Activated T-helper 17 cell treated with anti-CD3 and anti-CD28 coated beads, Interleukin-2, amount 50 U/mL, for 72 hours (primary cell): ENCODE measurements at regions not wholly inside any gene's neighbourhood (a gene's known extent, or its start where the extent isn't known, plus 50 kb on each side); places are given as distances from the start of the nearest gene placed in this dataset.

Source experiments
- ATAC-seq: fragments of 150-1000 bp; cut with Tn5 transposase; replicated peaks from 2 replicates; pipeline ENCODE4 v1.10.0; 2021; ENCODE audit warnings: mild to moderate bottlenecking, moderate library complexity
- H3K27ac Mint-ChIP-seq: one replicate; pipeline ENCODE4 v1.8.0; 2022; ENCODE audit warnings: mixed read lengths
- H3K27me3 Mint-ChIP-seq: one replicate; pipeline ENCODE4 v1.8.0; 2022; ENCODE audit warnings: mixed read lengths
- H3K36me3 Mint-ChIP-seq: one replicate; pipeline ENCODE4 v1.8.0; 2022; ENCODE audit warnings: low read depth, mild to moderate bottlenecking, mixed read lengths
- H3K4me1 Mint-ChIP-seq: one replicate; pipeline ENCODE4 v1.8.0; 2022; ENCODE audit warnings: mixed read lengths
- H3K4me3 Mint-ChIP-seq: one replicate; pipeline ENCODE4 v1.8.0; 2022; ENCODE audit warnings: mild to moderate bottlenecking, mixed read lengths
- H3K9me3 Mint-ChIP-seq: one replicate; pipeline ENCODE4 v1.8.0; 2022; ENCODE audit warnings: mixed read lengths

DNA sequence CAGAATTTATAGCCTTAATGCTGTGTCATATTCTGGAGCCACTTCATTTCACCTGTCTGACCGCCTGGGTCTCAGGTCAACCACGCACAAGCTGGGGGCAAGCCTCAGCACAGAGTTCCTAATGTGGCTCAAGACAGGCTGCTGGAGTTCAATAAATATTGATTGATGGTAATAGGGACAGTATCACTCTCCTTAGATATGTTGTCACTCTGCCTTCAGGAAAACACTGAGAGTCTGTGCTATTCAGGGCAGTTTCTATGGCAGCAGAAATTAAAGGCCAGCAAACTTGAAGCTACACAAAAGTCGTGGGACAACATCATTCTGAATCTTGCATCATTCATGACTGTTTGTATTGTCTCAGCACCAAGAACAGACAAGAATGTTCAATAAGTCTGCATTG, 696.1 kb downstream of the METTL4 start:
- ATAC-seq, result no peak

DNA sequence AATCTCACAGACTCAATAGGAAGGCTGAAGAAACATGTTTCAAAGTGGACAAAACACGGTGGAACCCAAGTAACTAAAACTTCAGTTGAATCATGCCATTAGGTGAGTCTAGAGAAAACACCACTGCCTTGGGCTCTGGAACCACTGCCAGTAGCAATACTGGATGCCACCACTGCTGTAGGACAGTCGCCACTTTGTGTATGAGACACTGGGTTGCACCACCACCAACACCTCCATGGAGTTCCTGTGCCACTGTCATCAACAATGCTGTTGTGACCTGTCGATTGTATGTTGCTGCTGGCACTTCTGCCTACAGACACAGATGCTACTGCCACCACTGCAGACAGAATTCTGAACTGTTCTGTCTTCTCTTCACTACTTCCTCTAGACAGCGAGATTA, 686.7 kb downstream of the METTL4 start:
- no peak overlapping the region for H3K4me3 Mint-ChIP-seq
- ATAC-seq, result no peak
- no peaks in the 10 kb centered on the region for H3K4me1 Mint-ChIP-seq
- no peaks in the 10 kb centered on the region for H3K36me3 Mint-ChIP-seq
- no peak overlapping the region for H3K27ac Mint-ChIP-seq
- H3K9me3 Mint-ChIP-seq, result no peaks in the 10 kb centered on the region
- no peaks in the 10 kb centered on the region for H3K27me3 Mint-ChIP-seq

More for the DNA sequence above, 696.1 kb downstream of the METTL4 start:
- no peaks in the 10 kb centered on the region for H3K4me1 Mint-ChIP-seq
- H3K9me3 Mint-ChIP-seq, result no peaks in the 10 kb centered on the region
- no peak overlapping the region for H3K4me3 Mint-ChIP-seq
- no peak overlapping the region for H3K27ac Mint-ChIP-seq
- no peaks in the 10 kb centered on the region for H3K27me3 Mint-ChIP-seq
- no peaks in the 10 kb centered on the region for H3K36me3 Mint-ChIP-seq

DNA sequence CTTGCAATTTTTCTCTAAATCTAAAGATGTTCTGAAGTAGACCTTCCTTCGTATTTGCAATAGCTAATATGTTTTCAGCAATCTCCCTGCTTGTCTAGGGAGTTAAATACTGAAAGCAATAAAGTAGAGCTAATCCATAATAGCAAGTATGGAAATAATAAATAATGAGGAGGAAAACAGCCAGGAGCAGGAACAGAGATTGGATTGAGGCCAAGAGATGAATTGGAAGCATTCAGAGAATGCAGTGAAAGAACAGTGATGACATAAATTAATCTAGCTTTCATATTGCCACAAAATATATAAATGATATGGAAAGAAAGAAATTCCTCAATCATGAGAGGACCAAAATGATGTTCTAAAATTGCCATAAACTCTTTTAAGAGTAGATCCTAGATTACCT, 679.7 kb downstream of the METTL4 start:
- no peaks in the 10 kb centered on the region for H3K4me1 Mint-ChIP-seq
- peaks cover 4% of the 10 kb centered on the region for H3K9me3 Mint-ChIP-seq
- no peaks in the 10 kb centered on the region for H3K27me3 Mint-ChIP-seq
- no peak overlapping the region for H3K27ac Mint-ChIP-seq
- H3K4me3 Mint-ChIP-seq, result no peak overlapping the region
- no peaks in the 10 kb centered on the region for H3K36me3 Mint-ChIP-seq
- ATAC-seq, result no peak

DNA sequence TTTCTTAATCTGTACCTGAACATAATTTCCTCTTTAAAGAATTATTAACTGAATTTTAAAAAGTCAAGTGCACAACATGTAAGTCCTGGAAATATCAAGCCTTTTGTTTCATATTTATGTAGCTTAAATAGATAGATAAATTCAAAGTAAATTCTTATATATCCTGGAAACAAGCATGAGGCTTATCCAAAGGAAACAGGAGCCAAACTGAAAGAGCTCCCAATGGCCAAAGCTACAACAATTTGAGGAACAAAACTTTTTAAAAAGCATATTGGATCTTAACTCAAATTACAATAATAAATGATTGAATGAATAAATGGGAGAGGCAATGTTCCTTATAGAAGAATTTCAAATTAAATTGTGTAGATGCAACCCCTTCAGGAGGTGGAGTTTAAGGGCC, 679.1 kb downstream of the METTL4 start:
- peaks cover 4% of the 10 kb centered on the region for H3K9me3 Mint-ChIP-seq
- no peak for ATAC-seq
- no peak overlapping the region for H3K27ac Mint-ChIP-seq

DNA sequence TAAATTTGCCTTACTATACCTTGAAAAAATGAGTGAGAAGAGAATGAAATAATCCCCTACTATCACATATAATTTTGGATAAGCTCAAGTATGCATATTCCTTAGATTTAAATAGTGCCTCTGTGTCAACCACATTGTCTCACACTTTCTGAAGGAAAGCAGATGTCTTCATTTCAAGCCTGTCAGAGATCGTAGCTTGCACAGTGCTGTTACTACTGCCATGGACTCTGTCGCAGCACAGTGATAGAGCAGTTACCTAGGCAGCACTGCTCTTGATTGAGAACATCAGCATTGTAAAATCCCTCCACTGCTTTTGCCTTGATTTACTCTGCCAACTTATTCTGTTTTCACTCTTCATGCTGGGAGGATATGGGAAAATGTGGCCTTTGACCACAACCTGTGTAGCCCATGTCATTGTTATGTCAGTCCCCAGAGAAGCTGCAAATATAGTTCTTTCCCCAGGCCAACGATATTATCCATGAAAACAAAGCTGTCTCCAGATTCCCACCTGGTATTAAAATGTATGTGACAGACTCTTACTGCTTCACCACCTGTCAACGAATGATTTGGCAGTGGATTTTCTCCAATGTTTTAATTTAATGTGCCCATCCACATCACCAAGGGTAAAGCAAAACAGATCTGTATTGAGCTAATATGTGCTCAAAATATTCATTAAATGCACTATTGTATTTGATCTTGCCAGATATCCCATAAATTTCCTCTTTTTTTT, 675.7 kb downstream of the METTL4 start:
- Mint-ChIP-seq H3K27me3 (no peaks in the 10 kb centered on the region), H3K9me3 (peaks cover 4% of the 10 kb centered on the region), H3K4me1 (no peaks in the 10 kb centered on the region), H3K27ac (no peak overlapping the region), H3K36me3 (no peaks in the 10 kb centered on the region), H3K4me3 (no peak overlapping the region)
- ATAC-seq, result no peak

More for the DNA sequence above, 679.1 kb downstream of the METTL4 start:
- H3K27me3 Mint-ChIP-seq, result no peaks in the 10 kb centered on the region
- no peaks in the 10 kb centered on the region for H3K4me1 Mint-ChIP-seq
- no peak overlapping the region for H3K4me3 Mint-ChIP-seq
- no peaks in the 10 kb centered on the region for H3K36me3 Mint-ChIP-seq

DNA sequence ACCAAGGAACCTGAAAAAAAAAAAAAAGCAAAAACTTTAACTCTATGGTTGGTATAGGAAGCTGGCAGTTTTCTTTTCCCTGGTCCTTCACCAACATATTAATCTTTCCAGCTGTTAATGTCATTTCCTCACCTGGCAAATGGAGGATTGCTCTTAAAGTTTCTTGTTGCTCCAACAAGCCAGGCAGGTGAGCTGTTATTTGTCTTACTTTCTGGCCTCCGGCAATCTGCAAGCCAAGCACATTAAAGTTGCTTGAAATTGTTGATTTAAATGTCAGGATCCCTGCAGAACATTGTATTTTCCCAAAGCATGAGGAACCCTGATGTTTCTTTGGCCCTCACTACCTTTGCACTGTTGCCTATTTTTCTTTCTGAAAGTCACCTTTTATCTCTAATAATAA, 664.9 kb downstream of the METTL4 start:
- Mint-ChIP-seq H3K27ac (no peak overlapping the region), H3K27me3 (no peaks in the 10 kb centered on the region), H3K36me3 (no peaks in the 10 kb centered on the region), H3K4me1 (no peaks in the 10 kb centered on the region), H3K9me3 (peaks cover 5% of the 10 kb centered on the region), H3K4me3 (no peak overlapping the region)
- no peak for ATAC-seq

DNA sequence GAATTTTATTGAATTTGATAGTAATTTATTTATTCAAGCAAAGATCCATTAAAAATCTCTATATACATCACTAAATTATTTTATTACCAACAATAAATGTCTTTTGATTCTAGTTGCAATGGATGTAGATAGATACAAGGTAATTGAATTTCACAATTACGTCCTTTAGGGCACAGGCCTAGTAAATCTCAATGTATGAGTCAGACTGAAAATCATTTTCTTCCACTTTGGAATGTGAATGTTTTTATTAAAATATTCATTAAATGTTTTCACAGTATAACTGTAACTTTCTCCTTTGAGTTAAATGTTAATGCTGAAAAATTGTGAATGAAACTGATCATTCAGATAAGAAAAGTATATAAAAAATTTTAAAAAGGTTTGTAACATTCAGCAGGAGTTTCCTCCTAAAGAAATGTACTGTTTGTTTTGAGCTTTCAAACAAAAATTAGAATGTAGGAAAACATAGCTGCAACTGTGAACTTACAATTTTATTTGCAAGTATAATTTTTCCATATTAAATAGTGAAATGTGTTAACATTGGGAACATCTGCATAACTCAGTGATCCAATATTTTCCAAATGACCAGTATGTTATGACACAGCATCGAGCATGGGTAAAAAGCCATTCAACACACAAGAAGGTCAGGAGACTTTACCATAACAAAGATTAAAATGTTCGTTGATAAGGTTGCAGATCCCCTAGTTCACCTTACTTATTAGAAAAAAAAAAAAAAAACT, 663.7 kb downstream of the METTL4 start:
- Mint-ChIP-seq H3K4me3 (no peak overlapping the region), H3K36me3 (no peaks in the 10 kb centered on the region), H3K9me3 (peaks cover 5% of the 10 kb centered on the region), H3K4me1 (no peaks in the 10 kb centered on the region), H3K27me3 (no peaks in the 10 kb centered on the region), H3K27ac (no peak overlapping the region)
- no peak for ATAC-seq

DNA sequence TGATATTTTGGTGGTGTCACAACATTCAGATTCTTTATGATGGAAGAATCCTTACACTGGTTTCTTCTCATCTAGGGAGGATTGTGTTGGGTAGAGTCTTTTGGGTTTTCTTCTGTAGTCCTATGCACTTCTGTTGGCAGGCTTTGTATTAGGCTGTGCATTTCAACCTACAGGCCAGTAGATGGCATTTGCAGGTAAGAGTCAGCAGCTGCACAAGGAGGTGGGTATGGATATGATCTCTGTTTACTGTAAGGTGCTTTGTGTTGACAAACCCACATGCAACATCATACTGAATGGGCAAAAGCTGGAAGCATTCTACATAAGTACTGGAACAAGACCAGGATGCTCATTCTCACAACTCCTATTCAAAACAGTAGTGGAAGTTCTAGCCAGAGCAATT, 656.8 kb downstream of the METTL4 start:
- H3K4me1 Mint-ChIP-seq, result no peaks in the 10 kb centered on the region
- no peak overlapping the region for H3K4me3 Mint-ChIP-seq
- no peak overlapping the region for H3K27ac Mint-ChIP-seq
- H3K9me3 Mint-ChIP-seq, result peaks cover 17% of the 10 kb centered on the region
- no peaks in the 10 kb centered on the region for H3K27me3 Mint-ChIP-seq
- ATAC-seq, result no peak
- no peaks in the 10 kb centered on the region for H3K36me3 Mint-ChIP-seq

DNA sequence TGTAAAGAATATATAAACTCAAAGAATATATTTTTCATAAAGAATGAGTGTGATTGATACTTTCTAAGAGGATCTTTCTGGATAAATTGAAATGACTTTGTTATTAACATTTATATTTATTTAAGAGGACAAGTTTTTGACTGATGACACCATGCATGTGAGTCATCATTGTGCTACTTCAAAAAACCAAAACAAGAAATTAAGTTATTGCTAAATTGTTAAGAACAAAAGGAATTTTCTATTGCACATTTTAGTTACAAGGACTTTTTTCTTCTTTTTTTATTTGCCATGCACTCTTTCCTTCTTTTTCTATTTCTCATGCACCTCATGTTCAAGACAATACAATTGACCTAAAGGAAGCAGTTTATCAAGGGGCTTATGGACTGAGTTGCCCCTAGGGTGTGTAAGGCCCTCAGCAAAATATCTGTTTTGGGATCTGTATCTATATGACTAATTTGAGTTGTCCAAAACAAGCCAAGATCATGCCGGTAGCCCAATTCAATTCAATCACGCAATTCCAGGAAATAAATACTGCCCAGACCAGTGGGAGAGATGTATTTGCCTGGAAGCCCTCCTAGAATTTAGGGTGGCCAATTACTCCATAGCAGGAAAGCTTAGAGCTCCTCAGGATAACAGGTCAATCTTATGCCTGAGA, 654.3 kb downstream of the METTL4 start:
- Mint-ChIP-seq H3K9me3 (peaks cover 12% of the 10 kb centered on the region), H3K27ac (no peak overlapping the region), H3K27me3 (no peaks in the 10 kb centered on the region), H3K36me3 (no peaks in the 10 kb centered on the region), H3K4me3 (no peak overlapping the region), H3K4me1 (no peaks in the 10 kb centered on the region)
- no peak for ATAC-seq

DNA sequence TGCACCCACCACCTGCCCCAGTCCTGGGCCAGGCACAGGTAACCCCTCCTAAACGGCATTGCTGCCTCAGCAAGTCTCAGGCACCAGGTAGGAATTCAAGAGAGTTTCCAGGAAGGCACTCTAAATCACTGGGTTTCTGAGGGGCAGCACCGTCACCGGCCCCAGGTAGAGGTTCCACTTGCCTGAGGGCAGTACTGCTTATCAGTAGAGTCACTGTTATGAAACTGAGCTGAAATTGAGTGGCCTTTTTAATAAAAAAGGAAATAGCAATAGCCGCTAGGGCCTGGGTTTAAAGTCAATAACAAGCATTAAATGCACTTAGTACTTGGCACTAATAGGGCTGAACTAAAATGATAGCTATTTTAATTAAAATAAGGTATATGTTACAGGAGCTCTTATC, 653.7 kb downstream of the METTL4 start:
- Mint-ChIP-seq H3K36me3 (no peaks in the 10 kb centered on the region), H3K9me3 (peaks cover 12% of the 10 kb centered on the region), H3K4me3 (no peak overlapping the region), H3K27ac (no peak overlapping the region), H3K27me3 (no peaks in the 10 kb centered on the region), H3K4me1 (no peaks in the 10 kb centered on the region)
- no peak for ATAC-seq

DNA sequence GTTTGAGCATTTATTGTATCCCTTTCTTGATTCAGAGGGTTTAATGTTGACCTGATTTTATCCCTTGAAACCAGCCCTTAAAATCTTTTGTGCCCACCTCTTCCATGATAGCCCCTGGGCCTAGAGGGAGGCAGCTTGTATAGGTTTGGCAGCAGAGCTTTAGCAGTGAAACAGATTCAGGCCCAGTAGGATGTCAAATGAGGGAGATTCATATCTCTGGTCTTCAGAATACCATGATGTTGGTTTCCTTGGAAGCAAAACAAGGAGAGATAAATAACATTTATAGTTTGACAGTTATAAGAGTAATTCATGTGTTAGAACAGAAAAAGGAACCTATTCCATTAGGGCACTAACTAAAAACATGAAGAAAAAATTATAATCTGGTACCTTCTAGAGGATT, 649.2 kb downstream of the METTL4 start:
- Mint-ChIP-seq H3K27ac (no peak overlapping the region), H3K4me3 (no peak overlapping the region), H3K4me1 (no peaks in the 10 kb centered on the region), H3K27me3 (peaks cover 3% of the 10 kb centered on the region), H3K9me3 (peaks cover 6% of the 10 kb centered on the region), H3K36me3 (no peaks in the 10 kb centered on the region)
- ATAC-seq, result no peak

DNA sequence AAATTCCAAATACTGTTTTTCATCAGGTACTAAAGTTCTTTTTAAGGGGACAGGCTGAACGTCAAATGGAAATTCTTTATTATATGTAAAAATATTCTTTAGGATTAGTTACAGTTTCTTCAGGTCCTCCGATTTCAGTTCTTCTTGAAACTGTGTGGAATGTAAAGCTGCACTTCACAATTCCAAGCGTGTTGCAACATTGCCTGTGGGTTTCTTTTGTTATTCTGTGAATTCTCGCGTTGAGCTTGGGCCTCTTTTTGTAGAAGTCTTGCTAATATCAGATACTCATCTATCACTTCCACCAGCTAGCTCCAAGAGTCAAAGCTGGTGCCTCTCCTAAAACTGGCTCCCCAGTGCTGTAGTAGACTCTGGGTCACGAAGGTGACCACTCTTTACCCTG, 642.6 kb downstream of the METTL4 start:
- H3K4me3 Mint-ChIP-seq, result no peak overlapping the region
- peaks cover 3% of the 10 kb centered on the region for H3K27me3 Mint-ChIP-seq
- H3K27ac Mint-ChIP-seq, result no peak overlapping the region
- no peaks in the 10 kb centered on the region for H3K36me3 Mint-ChIP-seq
- no peak for ATAC-seq
- H3K4me1 Mint-ChIP-seq, result no peaks in the 10 kb centered on the region
- peaks cover 9% of the 10 kb centered on the region for H3K9me3 Mint-ChIP-seq

DNA sequence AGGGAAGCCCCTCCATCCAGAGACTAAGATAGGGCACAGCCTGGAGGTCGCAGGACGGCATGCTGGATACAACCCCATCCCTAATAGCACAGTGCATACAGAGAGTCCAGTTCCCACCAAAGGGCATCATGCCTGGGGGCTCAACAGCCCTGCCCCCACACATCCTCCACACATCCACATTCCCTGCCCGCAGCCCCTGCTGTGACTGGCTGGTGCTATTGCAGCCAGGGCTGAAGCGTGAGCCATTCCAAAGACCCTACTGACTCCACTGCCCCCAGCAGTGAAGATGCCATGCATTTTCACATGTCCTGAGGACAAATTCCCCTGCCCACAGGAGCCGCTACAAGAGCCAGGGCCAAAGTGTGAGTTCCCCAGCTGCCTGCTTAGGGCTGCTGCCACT, 641.6 kb downstream of the METTL4 start:
- no peak for ATAC-seq
- Mint-ChIP-seq H3K27ac (no peak overlapping the region), H3K36me3 (no peaks in the 10 kb centered on the region), H3K4me1 (no peaks in the 10 kb centered on the region), H3K27me3 (peaks cover 3% of the 10 kb centered on the region), H3K9me3 (peaks cover 9% of the 10 kb centered on the region), H3K4me3 (no peak overlapping the region)

DNA sequence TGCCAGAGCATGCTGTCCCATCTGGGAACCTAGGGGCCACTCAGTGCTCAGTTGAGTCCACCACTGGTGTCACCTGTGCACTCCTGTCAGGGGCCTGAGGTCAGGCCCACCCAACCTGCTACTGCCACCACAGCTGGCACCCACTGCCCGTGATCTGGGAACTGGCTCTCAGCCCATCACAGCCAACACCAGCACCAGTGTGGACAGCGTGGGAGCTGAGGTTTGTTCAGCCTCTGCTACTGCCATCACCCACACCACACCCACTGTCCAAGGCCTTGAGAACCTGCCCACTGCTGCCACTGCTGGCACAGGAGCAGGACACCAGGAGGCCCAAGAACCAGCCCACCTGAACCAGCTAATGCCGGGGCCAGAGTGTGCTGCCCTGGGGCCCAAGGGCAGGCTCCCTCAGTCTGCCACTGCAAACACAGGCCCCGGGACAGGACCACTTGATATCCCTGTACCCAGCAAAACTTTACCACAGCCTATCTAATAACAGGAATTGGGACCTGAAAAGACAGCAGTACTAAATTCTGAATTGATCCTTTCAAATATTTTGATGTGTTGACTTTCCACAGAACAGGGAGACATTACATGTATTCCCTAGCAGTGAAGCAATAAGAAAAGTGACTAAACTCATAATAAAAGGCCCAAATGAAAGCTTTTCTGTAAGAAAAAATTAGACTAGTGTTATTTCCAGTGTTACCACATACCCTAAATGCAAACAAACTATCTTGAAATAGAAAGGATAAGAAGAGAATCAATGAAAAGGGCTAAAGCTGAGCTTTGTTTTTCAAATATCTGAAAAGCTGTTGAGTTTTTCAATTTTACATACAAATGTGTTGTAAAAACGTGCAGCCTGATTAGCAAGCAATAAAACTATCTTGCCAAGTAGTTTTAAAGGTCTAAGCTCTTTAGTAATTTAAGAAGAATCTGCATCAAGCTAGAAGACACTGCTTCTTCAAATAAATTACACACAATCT, 640.7 kb downstream of the METTL4 start:
- Mint-ChIP-seq H3K4me1 (no peaks in the 10 kb centered on the region), H3K27ac (no peak overlapping the region), H3K4me3 (no peak overlapping the region), H3K27me3 (peaks cover 3% of the 10 kb centered on the region), H3K36me3 (no peaks in the 10 kb centered on the region), H3K9me3 (peaks cover 7% of the 10 kb centered on the region)
- ATAC-seq, result no peak
